ENCODE measurements at regions not wholly inside any gene's neighbourhood (a gene's known extent, or its start where the extent isn't known, plus 50 kb on each side); places are given as distances from the start of the nearest gene placed in this dataset.

GRCh38 chr4:189786447-189786846 lies 154.2 kb upstream of the FRG1 start:
- TF ChIP-seq POLR2A (IDR thresholded peaks at IDR 0.05) (no peak), CTCF (IDR thresholded peaks at IDR 0.05) (no peak)

Measured in thyroid gland (tissue), 4 donors.